ENCODE measurements at regions not wholly inside any gene's neighbourhood (a gene's known extent, or its start where the extent isn't known, plus 50 kb on each side); places are given as distances from the start of the nearest gene placed in this dataset.

DNA sequence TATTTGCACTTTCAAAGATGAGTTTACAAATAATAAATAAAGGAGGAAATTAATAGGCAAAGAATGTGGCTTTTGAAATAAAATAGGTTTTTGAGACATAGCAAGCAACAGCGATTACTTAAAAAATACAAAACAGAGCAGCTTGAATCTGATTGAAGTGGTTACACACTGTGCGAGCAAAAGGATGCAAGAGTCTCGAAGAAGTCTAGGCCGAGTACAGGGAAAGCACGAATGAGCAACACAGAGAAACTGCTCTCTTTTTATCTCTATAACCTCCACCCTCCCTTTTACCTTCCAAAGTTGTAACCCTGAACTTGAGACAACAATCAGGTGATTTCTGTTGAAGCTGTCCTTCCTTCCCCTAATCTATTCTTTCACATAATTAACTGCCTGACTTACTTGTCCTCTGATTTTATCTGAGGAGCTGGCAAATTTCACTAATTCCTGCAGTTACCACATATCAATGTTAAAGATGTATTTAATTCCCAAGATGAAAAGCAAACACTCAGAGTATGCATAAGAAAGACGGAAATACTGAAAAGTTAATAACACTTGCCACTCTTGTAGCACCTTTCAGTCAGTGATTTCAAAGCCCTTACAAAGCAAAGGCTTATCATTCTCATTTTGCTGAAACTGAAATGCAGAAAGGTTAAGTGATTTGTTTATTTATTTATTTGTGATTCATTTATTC, 1030.1 kb downstream of the ADGRL2 start:
- TF ChIP-seq, protein P1, sequence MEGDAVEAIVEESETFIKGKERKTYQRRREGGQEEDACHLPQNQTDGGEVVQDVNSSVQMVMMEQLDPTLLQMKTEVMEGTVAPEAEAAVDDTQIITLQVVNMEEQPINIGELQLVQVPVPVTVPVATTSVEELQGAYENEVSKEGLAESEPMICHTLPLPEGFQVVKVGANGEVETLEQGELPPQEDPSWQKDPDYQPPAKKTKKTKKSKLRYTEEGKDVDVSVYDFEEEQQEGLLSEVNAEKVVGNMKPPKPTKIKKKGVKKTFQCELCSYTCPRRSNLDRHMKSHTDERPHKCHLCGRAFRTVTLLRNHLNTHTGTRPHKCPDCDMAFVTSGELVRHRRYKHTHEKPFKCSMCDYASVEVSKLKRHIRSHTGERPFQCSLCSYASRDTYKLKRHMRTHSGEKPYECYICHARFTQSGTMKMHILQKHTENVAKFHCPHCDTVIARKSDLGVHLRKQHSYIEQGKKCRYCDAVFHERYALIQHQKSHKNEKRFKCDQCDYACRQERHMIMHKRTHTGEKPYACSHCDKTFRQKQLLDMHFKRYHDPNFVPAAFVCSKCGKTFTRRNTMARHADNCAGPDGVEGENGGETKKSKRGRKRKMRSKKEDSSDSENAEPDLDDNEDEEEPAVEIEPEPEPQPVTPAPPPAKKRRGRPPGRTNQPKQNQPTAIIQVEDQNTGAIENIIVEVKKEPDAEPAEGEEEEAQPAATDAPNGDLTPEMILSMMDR (IDR thresholded peaks at IDR 0.05), result no peak
- no peak for TF ChIP-seq POLR2A (IDR thresholded peaks at IDR 0.05)
- no peak for TF ChIP-seq POLR2AphosphoS5 (IDR thresholded peaks at IDR 0.05)
- TF ChIP-seq EP300 (IDR thresholded peaks at IDR 0.05), result no peak

Measured in stomach (tissue), 4 donors.